ENCODE measurements at regions not wholly inside any gene's neighbourhood (a gene's known extent, or its start where the extent isn't known, plus 50 kb on each side); places are given as distances from the start of the nearest gene placed in this dataset.
A peak's percentile ranks its signal among the peaks of the same experiment; 100 is the strongest.

DNA sequence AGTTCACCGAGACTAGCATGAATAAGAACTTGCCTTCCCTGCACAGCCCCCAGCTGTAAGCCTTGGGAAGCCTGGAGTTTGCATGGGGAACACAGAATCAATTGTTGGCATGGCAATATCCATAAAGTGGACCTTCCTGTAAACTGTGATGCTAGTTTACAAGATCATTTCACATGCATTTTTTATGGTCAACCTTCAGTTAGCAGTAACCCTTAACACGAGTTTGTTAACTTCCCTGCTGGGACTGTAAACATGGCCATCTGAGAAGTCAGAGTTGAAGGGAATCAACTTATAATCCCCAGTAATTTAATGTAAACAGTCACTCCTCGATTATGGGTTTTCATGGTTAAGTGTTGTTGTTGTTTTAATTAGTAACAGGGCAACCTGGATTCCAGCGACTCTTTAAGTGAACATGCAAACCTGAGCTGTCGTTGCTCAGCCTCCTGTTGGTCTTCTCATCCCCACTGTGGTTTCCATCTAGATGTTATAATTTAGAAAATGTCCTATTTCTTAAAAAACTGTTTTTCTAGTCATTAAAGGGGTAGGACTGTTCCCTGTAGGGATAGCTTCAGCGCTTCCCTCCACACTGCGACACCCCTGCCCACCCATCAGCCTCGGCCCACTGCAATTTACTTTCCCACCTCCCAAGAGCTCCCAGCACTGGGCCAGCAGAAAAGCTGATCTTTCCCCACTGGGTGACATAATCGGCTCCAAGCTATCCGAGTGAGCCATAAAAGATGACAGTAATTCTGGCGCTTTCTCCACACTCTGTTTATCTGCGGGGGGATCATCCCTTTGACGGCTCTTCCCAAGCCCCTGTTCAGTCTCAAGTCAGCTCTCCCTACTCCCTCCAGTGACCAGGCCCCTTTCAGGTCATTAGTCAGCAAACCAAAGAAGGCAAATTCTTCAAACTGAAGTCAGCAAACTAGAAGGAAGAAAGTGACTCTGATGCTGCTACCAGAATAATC is 107.6 kb upstream of the IPO9 start:
- no peak overlapping the region for H3K4me3 ChIP-seq (ENCODE audit: low read length in 3 of 3)
- H3K36me3 ChIP-seq (ENCODE audit: control insufficient read depth in 2 of 3, insufficient read depth in 3 of 3, low read length in 3 of 3): no peaks in the 10 kb centered on the region
- no peaks in the 10 kb centered on the region for H3K9me3 ChIP-seq (ENCODE audit: control insufficient read depth in 2 of 3, insufficient read depth in 1 of 3, low read length in 3 of 3)
- H3K27me3 ChIP-seq (ENCODE audit: control insufficient read depth, insufficient read depth, low read length): no peaks in the 10 kb centered on the region
- intact Hi-C loops (cut with DNase I): no loop called here
- no peak overlapping the region for H3K9ac ChIP-seq (ENCODE audit: low read length in 3 of 3)
- FAIRE-seq (no peak), DNase-seq (peak in 3 of 5 donors; percentile 31 to 73 (median 66))
- H3K4me1 ChIP-seq (ENCODE audit: control insufficient read depth in 2 of 3, insufficient read depth in 2 of 3, low read depth in 1 of 3, low read length in 3 of 3): peaks cover 5 to 20% (median 12%) of the 10 kb centered on the region in 3 donors
- TF ChIP-seq, protein P1, sequence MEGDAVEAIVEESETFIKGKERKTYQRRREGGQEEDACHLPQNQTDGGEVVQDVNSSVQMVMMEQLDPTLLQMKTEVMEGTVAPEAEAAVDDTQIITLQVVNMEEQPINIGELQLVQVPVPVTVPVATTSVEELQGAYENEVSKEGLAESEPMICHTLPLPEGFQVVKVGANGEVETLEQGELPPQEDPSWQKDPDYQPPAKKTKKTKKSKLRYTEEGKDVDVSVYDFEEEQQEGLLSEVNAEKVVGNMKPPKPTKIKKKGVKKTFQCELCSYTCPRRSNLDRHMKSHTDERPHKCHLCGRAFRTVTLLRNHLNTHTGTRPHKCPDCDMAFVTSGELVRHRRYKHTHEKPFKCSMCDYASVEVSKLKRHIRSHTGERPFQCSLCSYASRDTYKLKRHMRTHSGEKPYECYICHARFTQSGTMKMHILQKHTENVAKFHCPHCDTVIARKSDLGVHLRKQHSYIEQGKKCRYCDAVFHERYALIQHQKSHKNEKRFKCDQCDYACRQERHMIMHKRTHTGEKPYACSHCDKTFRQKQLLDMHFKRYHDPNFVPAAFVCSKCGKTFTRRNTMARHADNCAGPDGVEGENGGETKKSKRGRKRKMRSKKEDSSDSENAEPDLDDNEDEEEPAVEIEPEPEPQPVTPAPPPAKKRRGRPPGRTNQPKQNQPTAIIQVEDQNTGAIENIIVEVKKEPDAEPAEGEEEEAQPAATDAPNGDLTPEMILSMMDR (IDR thresholded peaks at IDR 0.05; ENCODE audit: borderline replicate concordance, extremely low read depth, insufficient read depth): no peak
- H3K27ac ChIP-seq (ENCODE audit: low read depth in 2 of 2, low read length in 2 of 2): no peak overlapping the region

DNA sequence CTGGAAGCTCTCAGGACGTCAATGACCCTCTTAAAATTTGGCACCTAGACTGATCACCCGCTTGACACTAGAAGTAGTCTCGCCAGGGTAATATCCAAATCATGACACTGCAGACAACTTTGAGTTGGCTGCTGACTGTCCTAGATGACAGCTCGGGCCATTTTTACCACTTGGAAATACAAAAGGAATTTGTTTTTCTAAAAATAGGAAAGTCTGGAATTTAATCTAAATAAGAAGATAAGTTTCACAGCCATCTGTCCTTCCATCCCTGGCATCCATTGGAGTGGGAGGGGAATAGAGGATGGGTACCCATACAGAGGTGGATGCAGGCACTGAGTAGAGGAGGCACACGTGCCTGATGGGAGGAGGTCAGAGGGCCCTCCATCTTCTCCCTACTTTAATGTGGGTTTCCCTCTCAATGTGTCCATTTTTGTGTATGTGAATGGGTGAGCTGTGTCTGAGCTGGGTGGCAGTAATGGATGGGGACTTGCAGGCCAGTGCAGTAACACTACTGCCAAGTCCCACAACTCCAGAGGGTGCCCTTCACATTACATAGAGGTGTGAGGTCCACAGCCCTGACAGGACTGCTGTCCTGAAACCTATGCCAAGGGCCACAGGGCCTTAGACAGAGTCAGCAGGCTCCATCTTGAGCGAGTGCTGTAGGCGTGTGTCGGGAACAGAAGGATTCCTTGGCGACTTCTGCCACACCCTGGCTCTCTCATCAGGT is 104.8 kb upstream of the IPO9 start:
- no peaks in the 10 kb centered on the region for H3K9me3 ChIP-seq (ENCODE audit: control insufficient read depth in 2 of 3, insufficient read depth in 1 of 3, low read length in 3 of 3)
- intact Hi-C loops (cut with DNase I): no loop called here
- no peak overlapping the region for H3K4me3 ChIP-seq (ENCODE audit: low read length in 3 of 3)
- H3K27ac ChIP-seq (ENCODE audit: low read depth in 2 of 2, low read length in 2 of 2): peak overlapping the region in 1 of 2 donors; percentile 59
- FAIRE-seq: no peak
- no peaks in the 10 kb centered on the region for H3K27me3 ChIP-seq (ENCODE audit: control insufficient read depth, insufficient read depth, low read length)
- TF ChIP-seq, protein P1 (IDR thresholded peaks at IDR 0.05; ENCODE audit: borderline replicate concordance, extremely low read depth, insufficient read depth): no peak
- H3K4me1 ChIP-seq (ENCODE audit: control insufficient read depth in 2 of 3, insufficient read depth in 2 of 3, low read depth in 1 of 3, low read length in 3 of 3): peaks cover 5 to 17% (median 12%) of the 10 kb centered on the region in 3 donors
- no peaks in the 10 kb centered on the region for H3K36me3 ChIP-seq (ENCODE audit: control insufficient read depth in 2 of 3, insufficient read depth in 3 of 3, low read length in 3 of 3)
- no peak for DNase-seq
- no peak overlapping the region for H3K9ac ChIP-seq (ENCODE audit: low read length in 3 of 3)

GRCh38 chr1:201724766-201725118 is 104.2 kb upstream of the IPO9 start:
- H3K27me3 ChIP-seq (ENCODE audit: control insufficient read depth, insufficient read depth, low read length): no peaks in the 10 kb centered on the region
- H3K9ac ChIP-seq (ENCODE audit: low read length in 3 of 3): no peak overlapping the region
- TF ChIP-seq, protein P1 (IDR thresholded peaks at IDR 0.05; ENCODE audit: borderline replicate concordance, extremely low read depth, insufficient read depth): no peak
- peaks cover 5 to 13% (median 8%) of the 10 kb centered on the region in 3 donors for H3K4me1 ChIP-seq (ENCODE audit: control insufficient read depth in 2 of 3, insufficient read depth in 2 of 3, low read depth in 1 of 3, low read length in 3 of 3)
- H3K36me3 ChIP-seq (ENCODE audit: control insufficient read depth in 2 of 3, insufficient read depth in 3 of 3, low read length in 3 of 3): no peaks in the 10 kb centered on the region
- DNase-seq (peak in 3 of 5 donors; percentile 58 to 95 (median 77)), FAIRE-seq (no peak)
- no peak overlapping the region for H3K4me3 ChIP-seq (ENCODE audit: low read length in 3 of 3)
- no peaks in the 10 kb centered on the region for H3K9me3 ChIP-seq (ENCODE audit: control insufficient read depth in 2 of 3, insufficient read depth in 1 of 3, low read length in 3 of 3)
- H3K27ac ChIP-seq (ENCODE audit: low read depth in 2 of 2, low read length in 2 of 2): peak overlapping the region in 1 of 2 donors; percentile 59
- intact Hi-C loops (cut with DNase I): no loop called here
